H1 (cell line): ENCODE measurements at regions not wholly inside any gene's neighbourhood (a gene's known extent, or its start where the extent isn't known, plus 50 kb on each side); places are given as distances from the start of the nearest gene placed in this dataset.

Experiments
- CTCF ChIA-PET: fragments of 300-600 bp; sonication (Branson Sonifier 250); formaldehyde crosslinking; loops from one replicate; lab custom pipeline; 2021; ENCODE audit not compliant: partially characterized antibody; lab: Charles Lee
- POLR2A ChIA-PET: fragments of 300-600 bp; sonication (Branson Sonifier 250); formaldehyde crosslinking; loops from one replicate; lab custom pipeline; 2021; ENCODE audit warnings: inconsistent platforms; ENCODE audit not compliant: partially characterized antibody; lab: Charles Lee
- DNase-seq, 2 experiments: peaks; one replicate each; pipeline versions ENCODE4 v3.0.0 to v3.0.0-alpha.2; 2010 to 2022; ENCODE audit warnings: low spot score in 2 of 2, low read depth in 1 of 2, mixed read lengths in 1 of 2
- FAIRE-seq: peaks from 2 replicates; lab custom pipeline; 2011; peaks lifted over from hg19 to GRCh38; lab: Jason Lieb, UNC
- H2AFZ ChIP-seq: 2 replicates; pipeline ENCODE4 v1.8.1; 2012; ENCODE audit warnings: low read length, inconsistent platforms
- H2AK5ac ChIP-seq: 2 replicates; pipeline ENCODE4 v1.6.1; 2013; ENCODE audit warnings: low read depth, low read length
- H2BK120ac ChIP-seq: replicated peaks from 2 replicates; pipeline ENCODE3; 2013; ENCODE audit warnings: low read depth, low read length, inconsistent platforms
- H2BK12ac ChIP-seq: 2 replicates; pipeline ENCODE4 v1.6.1; 2013; ENCODE audit warnings: low read depth, low read length
- H2BK15ac ChIP-seq: 2 replicates; pipeline ENCODE4 v1.6.1; 2013; ENCODE audit warnings: low read length
- H2BK20ac ChIP-seq: 2 replicates; pipeline ENCODE4 v1.6.1; 2013; ENCODE audit warnings: low read length
- H2BK5ac ChIP-seq: 2 replicates; pipeline ENCODE4 v1.6.1; 2013; ENCODE audit warnings: low read depth, low read length
- H3K14ac ChIP-seq: 2 replicates; pipeline ENCODE4 v1.6.1; 2013; ENCODE audit warnings: inconsistent platforms; ENCODE audit not compliant: insufficient read length
- H3K18ac ChIP-seq: 2 replicates; pipeline ENCODE4 v1.6.1; 2013; ENCODE audit warnings: low read length; ENCODE audit errors: extremely low read depth
- H3K23ac ChIP-seq: 2 replicates; pipeline ENCODE4 v1.6.1; 2013; ENCODE audit warnings: inconsistent platforms; ENCODE audit not compliant: insufficient read length
- H3K23me2 ChIP-seq: 2 replicates; pipeline ENCODE4 v1.6.1; 2013; ENCODE audit warnings: low read depth, low read length
- H3K27ac ChIP-seq: 2 replicates; pipeline ENCODE4 v1.6.1; 2011; ENCODE audit warnings: low read depth, low read length, inconsistent platforms
- H3K27me3 ChIP-seq, 4 experiments: replicated peaks in 1 of 4; 1 replicate in 1 of 4; 2 replicates in 3 of 4; pipeline versions ENCODE4 v1.6.1 to v1.8.1; 2011 to 2013; ENCODE audit warnings: low read length in 3 of 4, mild to moderate bottlenecking in 3 of 4, inconsistent platforms in 2 of 4, mixed read lengths in 2 of 4, moderate library complexity in 1 of 4; ENCODE audit not compliant: control insufficient read depth in 3 of 4, insufficient read depth in 3 of 4; ENCODE audit errors: extremely low read depth in 1 of 4
- H3K36me3 ChIP-seq, 4 experiments: 2 replicates each; pipeline versions ENCODE4 v1.6.1 to v1.8.1; 2011 to 2013; ENCODE audit warnings: mild to moderate bottlenecking in 4 of 4, low read length in 3 of 4, moderate library complexity in 2 of 4, control low read depth in 1 of 4, inconsistent platforms in 1 of 4; ENCODE audit not compliant: insufficient read depth in 4 of 4, control insufficient read depth in 2 of 4
- H3K4ac ChIP-seq: replicated peaks from 2 replicates; pipeline ENCODE3; 2013; ENCODE audit warnings: low read length, low read depth, mixed read lengths, inconsistent platforms; ENCODE audit not compliant: insufficient read length
- H3K4me1 ChIP-seq, 4 experiments: replicated peaks in 1 of 4; 1 replicate in 1 of 4; 2 replicates in 3 of 4; pipeline versions ENCODE4 v1.6.1 to v1.8.1; 2011 to 2013; ENCODE audit warnings: low read length in 3 of 4, inconsistent platforms in 2 of 4, mixed read lengths in 1 of 4; ENCODE audit not compliant: insufficient read depth in 4 of 4, control insufficient read depth in 3 of 4
- H3K4me2 ChIP-seq, 2 experiments: 2 replicates each; pipeline versions ENCODE4 v1.6.1 to v1.8.1; 2011 to 2013; ENCODE audit warnings: low read depth in 2 of 2, low read length in 2 of 2, control low read depth in 1 of 2, inconsistent platforms in 1 of 2, mild to moderate bottlenecking in 1 of 2; ENCODE audit not compliant: insufficient read depth in 1 of 2
- H3K4me3 ChIP-seq, 4 experiments: fragments of 200-600, 300-600 bp in 1 of 4; sonication (generic), shearing (Covaris generic), sonication (Bioruptor Twin) in 1 of 4; 2 replicates each; pipeline versions ENCODE4 v1.5.1 to v1.8.1; 2011 to 2016; ENCODE audit warnings: low read length in 4 of 4, low read depth in 3 of 4, control low read depth in 2 of 4, inconsistent platforms in 2 of 4, mild to moderate bottlenecking in 2 of 4, mixed read lengths in 1 of 4, moderate library complexity in 1 of 4; ENCODE audit not compliant: insufficient read depth in 2 of 4; ENCODE audit errors: extremely low read depth in 1 of 4
- H3K56ac ChIP-seq: replicated peaks from 2 replicates; pipeline ENCODE3; 2013; ENCODE audit warnings: low read depth, mild to moderate bottlenecking, mixed read lengths, low read length, inconsistent platforms; ENCODE audit not compliant: insufficient read length
- H3K79me1 ChIP-seq: 2 replicates; pipeline ENCODE4 v1.6.1; 2013; ENCODE audit warnings: low read depth, low read length, control low read depth
- H3K79me2 ChIP-seq, 2 experiments: 2 replicates each; pipeline versions ENCODE4 v1.6.1 to v1.8.1; 2012 to 2013; ENCODE audit warnings: low read length in 2 of 2, mild to moderate bottlenecking in 2 of 2, inconsistent platforms in 1 of 2; ENCODE audit not compliant: insufficient read depth in 2 of 2, control insufficient read depth in 1 of 2
- H3K9ac ChIP-seq, 4 experiments: replicated peaks in 1 of 4; 1 replicate in 1 of 4; 2 replicates in 3 of 4; pipeline versions ENCODE4 v1.6.1 to v1.8.1; 2011 to 2013; ENCODE audit warnings: low read depth in 3 of 4, low read length in 3 of 4, control low read depth in 2 of 4, mild to moderate bottlenecking in 2 of 4, moderate library complexity in 2 of 4, inconsistent platforms in 1 of 4; ENCODE audit errors: extremely low read depth in 1 of 4
- H3K9me3 ChIP-seq, 2 experiments: 2 replicates each; pipeline versions ENCODE4 v1.6.1 to v1.8.1; 2012 to 2013; ENCODE audit warnings: mild to moderate bottlenecking in 2 of 2, moderate library complexity in 2 of 2, control low read depth in 1 of 2, inconsistent platforms in 1 of 2, low read depth in 1 of 2, low read length in 1 of 2, mixed read lengths in 1 of 2; ENCODE audit not compliant: insufficient read depth in 2 of 2
- H4K20me1 ChIP-seq, 2 experiments: replicated peaks in 1 of 2; 2 replicates each; pipeline versions ENCODE3 to v1.8.1; 2011 to 2013; ENCODE audit warnings: inconsistent platforms in 2 of 2, low read length in 2 of 2, mild to moderate bottlenecking in 1 of 2; ENCODE audit not compliant: insufficient read depth in 2 of 2, control insufficient read depth in 1 of 2
- H4K5ac ChIP-seq: 2 replicates; pipeline ENCODE4 v1.6.1; 2013; ENCODE audit warnings: low read length, low read depth, mixed read lengths, inconsistent platforms; ENCODE audit not compliant: insufficient read length
- H4K8ac ChIP-seq: 2 replicates; pipeline ENCODE4 v1.8.0; 2013; ENCODE audit warnings: mild to moderate bottlenecking, moderate library complexity, low read length, inconsistent platforms; ENCODE audit not compliant: insufficient read depth; ENCODE audit errors: extremely low read depth
- H4K91ac ChIP-seq: replicated peaks from 2 replicates; pipeline ENCODE3; 2013; ENCODE audit warnings: low read length, mixed read lengths, inconsistent platforms; ENCODE audit not compliant: insufficient read length
- BACH1 ChIP-seq: IDR thresholded peaks from 2 replicates; pipeline ENCODE4 v1.6.1; 2012; ENCODE audit warnings: low read length, improper control_type of control experiment
- EP300 ChIP-seq, 2 experiments: IDR thresholded peaks; 1 replicate in 1 of 2; 2 replicates in 1 of 2; pipeline ENCODE4 v1.6.1; 2011 to 2012; ENCODE audit warnings: low read depth in 2 of 2, low read length in 2 of 2, mild to moderate bottlenecking in 2 of 2, borderline replicate concordance in 1 of 2, inconsistent platforms in 1 of 2, moderate library complexity in 1 of 2
- TAF1 ChIP-seq: IDR thresholded peaks from 2 replicates; pipeline ENCODE4 v1.6.1; 2011; ENCODE audit warnings: mild to moderate bottlenecking, low read depth, low read length
- WGBS, 2 experiments: shearing (Covaris generic) in 1 of 2; methylation state at CpG; one replicate each; pipeline versions ENCODE4 v1.1.6 to v1.1.7; 2013 to 2015; ENCODE audit warnings: low lambda C conversion rate in 2 of 2, mixed read lengths in 2 of 2, inconsistent platforms in 1 of 2, low coverage in 1 of 2, missing lambda C conversion rate in 1 of 2; ENCODE audit not compliant: insufficient replicate concordance in 2 of 2, insufficient coverage in 1 of 2, insufficient read length in 1 of 2; ENCODE audit errors: extremely low coverage in 1 of 2, missing lambda C conversion rate in 1 of 2; 5-methylcytosine and 5-hydroxymethylcytosine counted together

- H3K4me1 ChIP-seq = no peaks in the 10 kb centered on the region
- no peak overlapping the region for H3K9ac ChIP-seq
- H3K56ac ChIP-seq = no peak overlapping the region
- no peaks in the 10 kb centered on the region for H3K79me1 ChIP-seq
- no peak overlapping the region for H3K27ac ChIP-seq
- H3K23ac ChIP-seq = no peak overlapping the region
- ChIA-PET POLR2A (no interaction called here), CTCF (interaction anchor here (0.8 to 1.5 kb wide), 4 partner anchors 8 to 278 kb away, joined by 3 to 5 read pairs (median 4); no protein-coding TSS in a partner anchor)
- H2AK5ac ChIP-seq = no peak overlapping the region
- no peak overlapping the region for H3K18ac ChIP-seq
- H2BK12ac ChIP-seq = no peak overlapping the region
- no peak overlapping the region for H3K14ac ChIP-seq
- H4K20me1 ChIP-seq = no peaks in the 10 kb centered on the region
- no peak overlapping the region for H2BK120ac ChIP-seq
- no peak overlapping the region for H3K4me3 ChIP-seq
- no peaks in the 10 kb centered on the region for H3K9me3 ChIP-seq
- no peak overlapping the region for H3K4me2 ChIP-seq
- no peaks in the 10 kb centered on the region for H3K36me3 ChIP-seq
- H2BK20ac ChIP-seq = no peak overlapping the region
- no peak overlapping the region for H4K91ac ChIP-seq
- WGBS, 2 experiments = 91% methylated on average over 26 of the region's 28 CpGs; no CpG with 5 or more reads in 1 of the 2 experiments
- no peak overlapping the region for H3K4ac ChIP-seq
- no peak overlapping the region for H4K5ac ChIP-seq
- FAIRE-seq (no peak), DNase-seq (no peak)
- H2BK5ac ChIP-seq = no peak overlapping the region
- no peak overlapping the region for H2BK15ac ChIP-seq
- H3K27me3 ChIP-seq = no peaks in the 10 kb centered on the region
- H3K23me2 ChIP-seq = no peaks in the 10 kb centered on the region
- H2AFZ ChIP-seq = no peak overlapping the region
- no peaks in the 10 kb centered on the region for H3K79me2 ChIP-seq
- 0 out of 2 replicates have a peak overlapping the region, but pooled peaks have one; percentile 14 for H4K8ac ChIP-seq
- TF ChIP-seq TAF1 = no peak
- TF ChIP-seq EP300 (IDR thresholded peaks at IDR 0.05; ENCODE audit: borderline replicate concordance in 1 of 2, low read depth in 2 of 2, low read length in 2 of 2) = no peak
- TF ChIP-seq BACH1 = no peak
Observed at GRCh38 chr20:48342822-48343513, 484.8 kb downstream of the PREX1 start.
